ENCODE measurements at regions not wholly inside any gene's neighbourhood (a gene's known extent, or its start where the extent isn't known, plus 50 kb on each side); places are given as distances from the start of the nearest gene placed in this dataset.
A peak's percentile ranks its signal among the peaks of the same experiment; 100 is the strongest.
"Not testable (repeated sequence)": the region's sequence is repeated elsewhere in the genome, so short reads cannot be mapped to it uniquely, and the experiment has no call there.

GRCh38 chr17:16888413-16889087 lies 83.4 kb downstream of the TNFRSF13B start:
- no peak for DNase-seq

GRCh38 chr17:16887523-16888095 lies 84.3 kb downstream of the TNFRSF13B start:
- DNase-seq: no peak

- DNase-seq: no peak
These were observed 85.1 kb downstream of the TNFRSF13B start for GRCh38 chr17:16886655-16887322.

- DNase-seq: not testable (repeated sequence)
These were observed 86.7 kb downstream of the TNFRSF13B start for GRCh38 chr17:16885204-16885603.

- DNase-seq: not testable (repeated sequence)
These were observed 89.0 kb downstream of the TNFRSF13B start for GRCh38 chr17:16882926-16883265.

- no peak for DNase-seq
These were observed 89.5 kb downstream of the TNFRSF13B start for GRCh38 chr17:16882243-16882925.

- no peak for DNase-seq
These were observed 90.5 kb downstream of the TNFRSF13B start for GRCh38 chr17:16881239-16881924.

GRCh38 chr17:16880843-16881230 lies 91.1 kb downstream of the TNFRSF13B start:
- DNase-seq: no peak

GRCh38 chr17:16880121-16880842 lies 91.6 kb downstream of the TNFRSF13B start:
- no peak for DNase-seq

- DNase-seq: no peak
These were observed 92.2 kb downstream of the TNFRSF13B start for GRCh38 chr17:16879686-16880085.

GRCh38 chr17:16878606-16879005 lies 93.3 kb downstream of the TNFRSF13B start:
- no peak for DNase-seq

GRCh38 chr17:16878084-16878483 lies 93.8 kb downstream of the TNFRSF13B start:
- DNase-seq: no peak

GRCh38 chr17:16877099-16877498 lies 94.8 kb downstream of the TNFRSF13B start:
- no peak for DNase-seq

- no peak for DNase-seq
These were observed 96.3 kb downstream of the TNFRSF13B start for GRCh38 chr17:16875662-16876061.

GRCh38 chr17:16874216-16874615 lies 97.7 kb downstream of the TNFRSF13B start:
- not testable (repeated sequence) for DNase-seq

GRCh38 chr17:16873174-16874035 lies 98.5 kb downstream of the TNFRSF13B start:
- peak in 1 of 6 experiments; percentile 1 for DNase-seq

GRCh38 chr17:16872351-16873173 lies 99.4 kb downstream of the TNFRSF13B start:
- DNase-seq: no peak

- not testable (repeated sequence) for DNase-seq
These were observed 100.3 kb downstream of the TNFRSF13B start for GRCh38 chr17:16871446-16872190.
